GM19324 (cell line): ENCODE measurements at regions not wholly inside any gene's neighbourhood (a gene's known extent, or its start where the extent isn't known, plus 50 kb on each side); places are given as distances from the start of the nearest gene placed in this dataset.

Experiments used
- ATAC-seq: cut with Tn5 transposase; IDR thresholded peaks from one replicate; pipeline ENCODE4 v1.9.1; 2021; ENCODE audit warnings: mild to moderate bottlenecking, moderate library complexity; ENCODE audit not compliant: unreplicated experiment, low FRiP score

DNA sequence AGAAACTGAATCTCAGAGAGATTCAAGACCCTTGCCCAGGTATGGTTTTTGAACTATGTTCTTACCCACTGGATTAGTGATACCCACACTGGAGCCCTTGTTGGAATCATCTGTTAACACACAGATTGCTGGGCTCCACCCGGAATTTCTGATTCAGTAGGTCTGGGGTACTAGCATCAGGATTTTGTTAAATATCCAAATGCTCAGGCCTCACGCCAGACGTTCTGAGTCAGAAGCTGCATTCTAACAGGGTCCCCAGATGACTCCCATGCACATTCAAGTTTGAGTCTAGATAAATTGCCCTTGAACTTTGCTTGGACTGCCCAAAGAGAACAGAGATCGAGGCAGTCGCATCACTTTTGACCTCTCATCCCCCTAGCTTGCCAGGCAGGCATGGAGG lies 182.0 kb upstream of the WWC1 start:
- ATAC-seq = no peak

DNA sequence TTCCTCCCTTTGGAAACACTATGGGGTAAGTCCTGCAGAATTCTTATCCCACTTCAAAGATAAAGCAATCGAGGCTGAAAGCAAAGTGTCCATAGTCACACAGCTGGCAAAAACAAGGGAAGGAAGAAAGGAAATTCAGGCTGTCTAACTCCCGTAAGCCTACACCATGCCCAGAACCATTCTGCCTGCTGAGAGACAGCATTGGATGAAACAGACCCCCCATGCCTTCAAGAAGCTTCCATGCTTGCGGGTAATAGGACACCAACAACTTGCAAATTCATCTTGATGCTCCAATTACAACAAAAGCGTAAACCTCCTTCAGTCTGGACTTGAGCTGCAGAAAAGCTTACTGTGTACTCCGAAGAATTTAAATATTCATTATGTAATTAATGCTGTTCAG lies 181.1 kb upstream of the WWC1 start:
- no peak for ATAC-seq

DNA sequence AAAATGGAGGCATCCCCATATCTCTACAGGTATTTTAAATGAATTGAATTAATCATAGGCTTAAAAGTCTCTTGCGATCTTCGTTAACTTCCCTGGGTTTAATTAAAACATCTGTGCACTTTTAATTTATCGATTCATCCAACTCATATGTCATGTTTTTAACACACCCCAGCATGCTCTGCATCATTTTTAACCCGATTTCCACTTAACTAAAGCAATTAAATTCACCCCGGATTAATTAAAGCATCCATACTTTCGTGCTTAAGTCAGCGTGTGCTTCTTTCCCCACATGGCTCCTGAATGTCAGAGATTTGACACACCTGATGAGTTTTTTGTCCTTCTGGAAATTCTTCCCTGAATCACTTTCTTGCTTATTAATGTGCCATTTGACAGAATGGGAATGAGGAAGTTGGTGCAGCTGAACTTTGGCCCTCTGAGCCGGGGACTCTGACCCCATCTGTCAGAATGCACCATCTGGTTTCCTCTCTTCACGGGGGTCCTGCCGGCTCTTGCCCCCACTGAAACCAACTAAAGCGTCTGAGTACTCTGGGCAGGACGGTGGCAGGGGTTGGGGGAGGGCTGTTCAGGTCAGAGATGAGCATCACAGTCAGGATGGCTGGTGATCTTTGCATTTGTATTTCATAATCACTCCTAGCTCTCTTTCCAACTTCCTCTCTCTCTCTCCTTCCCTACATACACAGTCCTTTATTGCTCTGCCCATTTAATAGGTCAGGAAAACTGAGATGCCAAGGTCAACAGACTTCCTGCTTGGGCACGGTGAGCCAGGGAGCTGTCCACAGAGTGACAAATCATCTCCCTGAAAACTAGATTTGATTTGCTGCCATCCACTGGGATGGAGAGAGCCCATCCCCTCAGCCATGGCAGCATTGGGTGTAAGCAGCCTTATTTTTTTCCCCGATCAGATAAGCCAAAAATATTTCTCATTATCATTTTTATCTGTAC lies 180.3 kb upstream of the WWC1 start:
- no peak for ATAC-seq

DNA sequence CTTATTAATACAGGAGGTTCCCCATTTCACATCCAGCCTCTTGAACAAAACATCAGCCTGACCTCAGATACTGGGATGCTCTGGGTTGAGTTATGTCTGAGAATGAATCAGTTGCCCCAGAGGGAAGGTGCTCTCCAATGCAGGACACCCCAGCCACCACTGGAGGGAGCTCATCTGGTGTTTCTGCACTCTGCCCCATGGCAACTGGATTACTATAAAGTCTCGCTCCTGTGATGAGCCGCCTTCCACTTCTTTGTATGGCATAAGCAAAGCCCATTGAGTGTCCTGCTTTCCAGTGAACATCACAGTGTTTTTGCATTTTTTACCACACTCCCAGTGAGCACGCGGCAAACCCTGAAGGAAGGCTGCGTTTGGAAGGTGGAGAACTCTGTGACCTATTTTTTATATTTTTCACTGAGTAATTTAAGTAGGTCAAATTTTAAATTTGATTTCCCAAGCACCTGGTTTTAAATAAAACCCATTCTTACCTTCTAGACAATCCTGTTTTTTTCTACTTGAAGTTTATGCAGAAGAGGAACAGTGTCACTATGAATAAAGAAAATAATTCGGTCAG lies 176.9 kb upstream of the WWC1 start:
- peak; percentile 82 for ATAC-seq

DNA sequence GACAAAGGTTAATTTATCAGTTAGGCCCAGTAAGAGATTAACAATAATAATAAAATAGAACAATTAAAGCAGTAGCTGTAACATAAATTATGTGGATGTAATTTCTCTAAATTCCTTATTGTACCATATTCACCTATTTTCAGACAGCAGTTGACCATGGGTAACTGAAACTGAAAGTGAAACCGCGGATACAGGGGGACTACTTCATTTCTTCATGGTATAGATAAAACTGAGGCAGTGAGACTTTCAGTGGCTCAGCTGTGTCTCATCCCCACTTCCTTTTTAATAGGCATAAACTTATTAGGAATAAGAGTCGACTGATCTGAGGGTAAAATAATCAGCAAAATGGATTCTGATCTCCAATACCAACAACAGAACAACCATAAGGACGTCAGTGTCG lies 174.0 kb upstream of the WWC1 start:
- no peak for ATAC-seq

DNA sequence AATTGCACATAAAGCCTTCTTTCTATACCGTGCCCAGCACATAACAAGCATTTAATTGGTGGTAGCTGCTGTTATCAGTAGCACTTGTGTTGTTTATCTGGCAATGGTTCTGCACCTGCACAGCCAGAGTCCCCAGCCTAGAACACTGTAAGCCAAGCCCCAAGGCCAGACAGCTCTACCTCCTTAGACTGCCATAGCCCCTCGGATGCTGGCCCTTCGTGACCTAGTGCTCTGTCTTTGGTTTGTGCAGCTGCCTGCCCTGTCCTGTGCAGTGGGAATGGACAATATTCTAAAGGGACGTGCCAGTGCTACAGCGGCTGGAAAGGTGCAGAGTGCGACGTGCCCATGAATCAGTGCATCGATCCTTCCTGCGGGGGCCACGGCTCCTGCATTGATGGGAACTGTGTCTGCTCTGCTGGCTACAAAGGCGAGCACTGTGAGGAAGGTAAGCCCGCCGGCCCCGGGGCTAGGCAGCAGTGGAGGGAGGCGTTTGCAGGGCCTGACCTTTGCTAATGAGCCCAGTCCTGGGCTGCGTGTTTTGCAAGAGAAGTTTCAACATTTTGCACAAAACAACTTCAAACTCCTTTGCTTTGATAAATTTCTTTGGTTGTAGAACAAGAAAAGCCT lies 173.3 kb upstream of the WWC1 start:
- no peak for ATAC-seq

DNA sequence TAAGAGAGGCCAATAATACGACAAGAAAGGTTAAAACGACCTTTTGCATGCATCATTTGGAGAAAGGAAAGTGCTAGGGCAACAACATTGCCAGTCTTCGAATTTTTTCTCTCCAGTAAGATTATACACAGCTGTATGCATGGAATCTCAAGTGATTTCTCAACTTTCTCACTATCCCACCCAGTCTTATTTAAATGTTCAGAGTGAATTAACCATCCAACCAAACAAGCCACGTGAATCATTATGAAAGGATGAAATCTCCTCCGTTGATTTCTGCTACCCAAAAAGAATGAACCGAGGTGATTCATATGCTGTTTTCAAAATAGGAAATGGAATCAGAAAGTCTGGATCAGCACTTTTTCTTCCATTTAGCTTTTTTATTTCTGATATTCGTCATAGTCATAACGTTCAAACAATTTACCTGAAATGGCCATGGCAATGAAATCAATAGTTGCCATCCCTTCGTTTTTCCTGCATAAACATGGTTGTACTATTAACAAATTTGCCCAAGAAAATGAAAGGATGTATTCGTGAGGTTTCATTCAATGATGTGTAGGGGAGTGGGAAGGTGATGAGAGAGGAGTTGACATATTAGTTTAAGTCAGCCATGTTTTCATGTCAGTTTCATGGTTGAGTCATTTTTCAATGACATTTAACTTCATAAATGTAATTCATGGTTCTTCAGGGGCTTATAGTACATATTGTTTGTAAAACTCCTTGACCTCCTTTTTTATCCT lies 170.9 kb upstream of the WWC1 start:
- ATAC-seq = no peak

DNA sequence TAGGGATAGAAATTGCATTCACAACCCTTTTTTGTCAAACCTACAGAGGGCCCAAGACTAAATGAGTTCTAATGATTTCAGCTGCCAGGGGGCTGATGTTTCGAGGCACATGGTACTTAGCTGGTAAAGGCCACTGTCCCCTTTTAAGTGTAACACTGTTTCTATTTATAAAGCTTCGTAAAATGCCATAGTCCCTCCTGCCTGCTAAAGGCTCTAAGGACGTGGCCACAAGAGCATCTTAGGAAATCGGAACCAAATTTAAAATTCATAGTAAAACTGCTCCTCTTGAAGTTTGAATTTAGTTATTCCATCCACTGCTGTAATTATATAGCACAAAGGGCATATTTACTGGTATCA lies 170.3 kb upstream of the WWC1 start:
- no peak for ATAC-seq

DNA sequence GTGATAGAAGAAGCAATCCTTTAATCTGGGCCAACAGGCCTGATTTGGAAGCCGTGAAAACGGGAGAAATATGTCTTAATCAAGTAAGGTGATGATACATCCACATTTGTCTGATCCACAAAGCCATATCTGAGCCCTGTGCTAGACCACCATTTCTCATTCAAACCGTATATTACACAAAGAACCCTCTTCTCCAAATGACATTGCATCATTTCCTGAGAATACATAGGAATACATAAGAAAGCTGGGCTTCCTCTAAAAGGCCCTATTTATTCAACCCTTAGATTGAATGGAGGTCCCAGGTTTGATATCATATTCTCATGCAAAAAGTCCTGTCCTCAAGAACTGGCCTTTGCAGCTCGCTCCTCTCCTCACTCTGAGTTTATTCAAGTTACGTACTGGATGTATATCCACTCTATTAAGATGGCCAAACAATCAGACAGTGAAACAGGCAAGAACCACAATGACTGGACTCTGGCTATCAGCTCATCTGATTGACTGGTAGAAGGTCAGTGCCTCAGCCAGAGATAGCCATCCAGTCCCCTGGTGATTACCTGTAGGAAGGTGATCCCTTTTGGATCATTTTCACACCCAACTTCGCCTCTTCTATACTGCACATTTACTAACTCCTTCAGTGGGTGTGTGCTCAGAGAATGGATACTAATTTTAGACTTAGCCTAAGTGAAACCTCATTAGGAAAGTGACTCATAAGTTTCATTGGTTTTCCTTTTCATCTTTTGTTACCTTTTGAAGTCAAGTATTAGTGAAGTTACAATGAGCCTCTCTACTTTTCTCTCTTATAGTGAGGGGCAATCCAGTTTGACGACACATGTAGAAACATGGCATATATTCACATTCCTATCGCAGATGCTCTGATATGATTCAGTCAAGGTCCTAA lies 167.6 kb upstream of the WWC1 start:
- peak; percentile 65 for ATAC-seq

DNA sequence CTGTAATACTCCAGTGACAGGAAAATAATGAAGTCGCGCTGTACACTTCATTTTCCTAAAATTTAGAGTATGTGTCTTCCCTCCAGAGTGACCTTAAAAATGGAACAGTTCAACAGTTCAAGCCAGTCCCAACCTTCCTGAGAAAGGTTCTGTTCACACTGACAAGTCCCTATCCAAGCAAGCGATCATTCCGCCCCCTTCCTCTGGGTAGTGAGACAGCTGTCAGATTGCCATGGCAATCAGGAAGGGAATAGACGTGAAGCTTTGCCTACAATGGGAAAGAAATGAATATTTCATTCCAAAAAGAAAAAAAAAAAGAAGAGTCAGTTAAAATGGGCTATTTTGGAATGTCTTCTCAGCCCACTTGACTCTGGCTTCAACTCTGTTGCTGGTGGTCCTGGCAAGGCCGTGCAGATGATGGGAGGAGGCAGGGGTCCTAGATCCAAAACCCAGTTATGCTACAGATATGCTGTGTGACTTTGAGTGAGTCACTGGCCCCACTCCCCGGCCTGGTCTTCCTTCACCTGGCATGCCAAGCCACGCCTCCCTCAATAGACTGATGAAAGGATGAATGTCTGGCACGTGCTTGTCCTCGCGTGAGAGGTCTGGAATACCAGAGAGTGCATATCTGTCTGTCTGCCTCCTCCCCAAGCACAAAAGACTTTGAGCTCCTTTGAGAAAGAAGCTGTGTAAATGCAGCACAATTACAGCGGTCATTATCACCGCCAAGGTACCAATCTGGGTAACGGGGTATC lies 165.8 kb upstream of the WWC1 start:
- no peak for ATAC-seq

DNA sequence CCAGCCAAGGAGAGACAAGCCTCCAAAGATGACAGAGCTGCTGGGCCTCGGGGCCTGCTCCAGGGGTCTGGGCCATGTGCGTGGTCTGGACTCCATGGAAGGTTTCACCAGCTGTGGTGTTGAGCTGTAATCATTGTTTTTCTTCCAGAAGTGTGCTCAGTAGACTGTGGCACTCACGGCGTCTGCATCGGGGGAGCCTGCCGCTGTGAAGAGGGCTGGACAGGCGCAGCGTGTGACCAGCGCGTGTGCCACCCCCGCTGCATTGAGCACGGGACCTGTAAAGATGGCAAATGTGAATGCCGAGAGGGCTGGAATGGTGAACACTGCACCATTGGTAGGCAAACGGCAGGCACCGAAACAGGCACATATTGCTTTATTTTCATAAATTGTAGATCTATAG lies 164.8 kb upstream of the WWC1 start:
- ATAC-seq = no peak

DNA sequence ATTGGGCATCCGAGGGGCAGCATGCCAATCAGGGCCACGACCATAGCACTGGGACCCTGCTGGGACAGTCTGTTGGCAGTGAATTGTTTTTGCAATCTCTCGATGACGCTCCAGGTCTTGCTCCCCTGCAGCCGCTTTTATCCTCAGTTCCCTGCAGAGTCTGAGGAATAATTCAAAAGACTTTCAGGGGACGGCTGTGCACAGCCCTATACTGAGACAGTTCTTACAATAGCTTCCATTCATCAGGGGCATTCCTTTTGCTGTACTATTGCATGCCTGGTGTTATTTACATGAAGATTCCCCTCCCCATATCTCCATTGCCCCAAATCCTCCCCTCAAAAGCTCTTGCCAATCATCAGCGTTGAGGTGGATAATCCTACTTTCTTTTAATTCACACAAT lies 163.3 kb upstream of the WWC1 start:
- ATAC-seq = no peak

DNA sequence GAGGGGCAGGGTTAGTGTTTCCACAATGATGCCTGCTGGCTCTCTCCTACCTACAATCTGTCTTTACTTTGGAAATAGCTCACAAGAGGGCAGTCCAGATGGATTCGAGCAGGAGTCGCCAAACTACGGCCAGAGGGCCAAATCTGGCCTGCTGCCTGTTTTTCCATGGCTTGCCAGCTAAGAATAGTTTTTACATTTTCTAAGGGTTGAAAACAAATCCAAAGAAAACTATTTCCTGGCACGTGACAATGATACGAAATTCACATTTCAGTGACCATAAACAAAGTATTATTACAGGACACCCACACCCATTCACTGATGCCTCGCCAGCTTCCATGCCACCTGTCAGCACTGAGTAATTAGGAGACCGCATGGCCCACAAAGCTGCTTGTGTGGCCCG lies 162.9 kb upstream of the WWC1 start:
- no peak for ATAC-seq

DNA sequence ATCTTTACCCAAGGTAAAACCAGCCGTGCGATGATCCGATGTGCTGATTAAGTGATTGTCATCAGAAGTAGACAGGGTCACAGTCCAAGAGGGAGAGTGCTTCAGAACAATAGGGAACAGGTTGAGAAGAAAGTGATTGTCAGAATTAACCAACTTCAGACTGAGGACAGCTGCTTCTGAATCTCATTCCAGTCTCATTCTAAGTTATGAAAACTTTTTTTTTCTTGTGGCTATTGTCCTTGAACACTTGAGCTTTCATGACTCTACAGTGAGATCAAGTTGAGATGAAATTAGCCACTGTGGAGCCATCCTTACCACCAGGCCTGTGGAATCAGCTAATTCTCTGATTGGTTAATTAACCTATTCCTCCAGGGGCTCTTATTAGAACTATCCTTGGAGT lies 159.9 kb upstream of the WWC1 start:
- no peak for ATAC-seq

DNA sequence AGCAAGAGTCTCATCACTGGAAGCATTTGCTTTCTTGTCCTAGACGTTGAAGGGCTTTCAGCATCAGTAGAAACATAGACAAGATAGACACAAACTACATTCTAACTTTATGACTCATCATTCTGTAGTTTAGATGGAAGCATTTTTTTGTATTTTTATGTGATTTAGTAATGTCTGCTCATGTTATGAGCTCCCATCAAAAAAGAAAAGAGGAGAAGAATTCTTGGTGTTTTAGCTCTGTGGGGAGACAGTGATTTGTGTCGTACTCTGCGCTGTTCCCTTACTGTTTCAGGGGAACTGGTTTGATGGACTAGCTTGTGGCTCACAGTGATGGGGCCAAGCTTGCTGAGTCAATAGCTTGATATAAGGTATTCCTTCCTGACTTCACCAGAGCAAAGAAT lies 159.2 kb upstream of the WWC1 start:
- no peak for ATAC-seq

DNA sequence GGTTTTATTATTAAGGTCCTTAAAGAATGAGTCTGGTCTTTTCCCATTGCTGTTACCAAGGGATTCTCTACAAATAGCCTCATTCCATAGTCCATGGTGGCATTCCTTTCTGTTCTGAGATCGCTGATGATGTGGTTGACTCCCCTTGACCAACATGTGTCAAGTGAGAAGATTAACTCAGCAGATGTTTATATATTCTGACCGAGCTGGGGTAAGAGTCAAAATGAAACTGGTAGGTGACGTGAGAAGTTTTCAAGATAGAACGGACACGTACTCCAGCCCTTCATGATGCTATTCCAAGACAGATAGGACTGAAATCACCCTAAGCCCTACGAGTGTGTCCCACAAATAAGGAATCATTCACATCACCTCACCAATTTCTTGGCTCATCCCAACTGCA lies 155.5 kb upstream of the WWC1 start:
- peak; percentile 81 for ATAC-seq

DNA sequence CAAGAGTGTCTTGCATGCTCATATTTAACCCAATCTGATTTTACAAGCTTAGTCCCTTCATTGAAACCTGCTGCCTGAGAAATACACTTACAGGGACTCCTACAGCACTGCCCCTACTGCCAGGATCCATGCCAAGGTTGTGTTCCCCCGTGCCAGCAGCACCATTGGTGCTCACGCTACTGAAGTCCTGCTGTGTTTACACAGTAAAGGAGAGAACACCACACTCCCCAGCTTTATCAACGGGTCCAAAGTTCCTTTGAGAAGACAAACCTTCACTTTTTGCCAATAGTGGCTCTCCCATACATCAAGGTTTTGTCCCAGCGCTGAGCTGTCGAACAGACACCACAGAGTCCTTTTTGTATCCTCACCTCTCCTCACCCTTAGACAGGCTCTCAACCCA lies 155.1 kb upstream of the WWC1 start:
- peak; percentile 12 for ATAC-seq

DNA sequence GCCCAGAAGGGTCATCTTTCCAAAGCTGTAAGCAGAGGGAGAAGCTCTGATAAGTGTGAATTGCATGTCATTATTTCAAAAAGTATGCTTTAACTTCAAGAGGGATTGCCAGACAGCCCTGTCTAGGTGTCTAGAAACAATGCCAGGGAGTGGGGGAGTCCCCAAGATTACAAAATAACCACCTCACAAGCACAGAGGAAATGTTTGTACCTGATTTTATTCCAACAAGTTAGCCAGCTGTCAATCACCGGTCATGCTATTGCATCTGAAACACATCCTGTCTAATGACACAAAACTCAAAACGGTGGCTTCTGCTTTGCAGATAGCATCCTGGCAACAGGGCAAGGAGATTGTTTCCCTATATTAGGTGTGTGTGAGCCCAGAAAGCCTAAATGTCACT lies 154.2 kb upstream of the WWC1 start:
- no peak for ATAC-seq

DNA sequence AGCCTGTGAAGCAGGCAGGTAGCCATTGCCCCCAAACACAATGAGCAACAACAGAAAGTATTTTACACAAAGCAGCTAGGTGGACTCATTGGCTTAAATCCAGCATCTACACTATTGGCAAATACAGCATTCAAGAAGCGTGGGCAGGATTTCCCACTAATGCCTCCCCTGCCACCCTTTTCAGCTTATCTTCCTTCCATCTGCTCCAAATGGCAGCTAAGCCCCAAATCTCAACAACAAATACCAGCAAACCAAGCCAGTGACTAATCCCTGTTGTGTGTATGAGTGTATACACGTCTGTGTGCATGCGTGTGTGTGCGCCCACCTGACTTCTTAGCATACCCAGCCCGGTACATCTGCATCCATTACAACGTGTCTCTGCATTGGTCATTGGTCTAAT lies 151.2 kb upstream of the WWC1 start:
- ATAC-seq = no peak
